WTC11 (cell line): ENCODE measurements at regions not wholly inside any gene's neighbourhood (a gene's known extent, or its start where the extent isn't known, plus 50 kb on each side); places are given as distances from the start of the nearest gene placed in this dataset.

Experiments used
- CBFB ChIP-seq: sonication (generic); formaldehyde crosslinking; IDR thresholded peaks from 2 replicates; pipeline ENCODE4 v1.8.1; 2022; ENCODE audit warnings: mild to moderate bottlenecking, low read depth, missing genetic modification reagents
- CREM ChIP-seq: sonication (generic); formaldehyde crosslinking; IDR thresholded peaks from 2 replicates; pipeline ENCODE4 v1.8.1; 2022; ENCODE audit warnings: mild to moderate bottlenecking, missing genetic modification reagents, moderate library complexity
- ELF4 ChIP-seq: sonication (generic); formaldehyde crosslinking; IDR thresholded peaks from 2 replicates; pipeline ENCODE4 v1.8.1; 2022; ENCODE audit warnings: low read depth, mild to moderate bottlenecking, moderate library complexity, missing genetic modification reagents
- NFYB ChIP-seq: sonication (generic); formaldehyde crosslinking; conservative IDR thresholded peaks from 2 replicates; pipeline ENCODE4 v1.8.0; 2022; ENCODE audit warnings: low read depth, missing genetic modification reagents
- NR3C1 ChIP-seq: sonication (generic); formaldehyde crosslinking; conservative IDR thresholded peaks from 2 replicates; pipeline ENCODE4 v1.8.1; 2023; ENCODE audit warnings: low read depth, mild to moderate bottlenecking, missing genetic modification reagents
- PRRX2 ChIP-seq: fragments of 250-450 bp; sonication (Bioruptor Pico); IDR thresholded peaks from 2 replicates; pipeline ENCODE4 v1.8.0; 2021; ENCODE audit warnings: mild to moderate bottlenecking
- RELA ChIP-seq: sonication (generic); formaldehyde crosslinking; IDR thresholded peaks from 2 replicates; pipeline ENCODE4 v1.8.1; 2022; ENCODE audit warnings: missing genetic modification reagents, mild to moderate bottlenecking, borderline replicate concordance
- SMAD4 ChIP-seq: sonication (generic); formaldehyde crosslinking; IDR thresholded peaks from 2 replicates; pipeline ENCODE4 v1.8.0; 2022; ENCODE audit warnings: mild to moderate bottlenecking, missing genetic modification reagents
- ZBTB21 ChIP-seq: sonication (generic); formaldehyde crosslinking; IDR thresholded peaks from 2 replicates; pipeline ENCODE4 v1.8.1; 2023; ENCODE audit warnings: mild to moderate bottlenecking, missing genetic modification reagents, borderline replicate concordance
- ZNF416 ChIP-seq: fragments of 250-450 bp; sonication (Bioruptor Pico); IDR thresholded peaks from 2 replicates; pipeline ENCODE4 v1.9.0; 2021; ENCODE audit warnings: mild to moderate bottlenecking, inconsistent platforms
- TF ChIP-seq, protein P1 (sequence below): fragments of 200-600 bp; IDR thresholded peaks from 2 replicates; pipeline ENCODE4 v1.8.0; 2022; ENCODE audit warnings: antibody characterized with exemption
- TF ChIP-seq, protein P2 (sequence below): sonication (generic); formaldehyde crosslinking; IDR thresholded peaks from 2 replicates; pipeline ENCODE4 v1.8.1; 2022; ENCODE audit warnings: low read depth, missing genetic modification reagents, borderline replicate concordance
- TF ChIP-seq, protein P3 (sequence below): sonication (generic); formaldehyde crosslinking; IDR thresholded peaks from 2 replicates; pipeline ENCODE4 v1.8.0; 2022; ENCODE audit warnings: mild to moderate bottlenecking, missing genetic modification reagents
- TF ChIP-seq, protein P4 (sequence below): sonication (generic); formaldehyde crosslinking; IDR thresholded peaks from 2 replicates; pipeline ENCODE4 v1.8.1; 2022; ENCODE audit warnings: low read depth, mild to moderate bottlenecking, moderate library complexity, missing genetic modification reagents, borderline replicate concordance

DNA sequence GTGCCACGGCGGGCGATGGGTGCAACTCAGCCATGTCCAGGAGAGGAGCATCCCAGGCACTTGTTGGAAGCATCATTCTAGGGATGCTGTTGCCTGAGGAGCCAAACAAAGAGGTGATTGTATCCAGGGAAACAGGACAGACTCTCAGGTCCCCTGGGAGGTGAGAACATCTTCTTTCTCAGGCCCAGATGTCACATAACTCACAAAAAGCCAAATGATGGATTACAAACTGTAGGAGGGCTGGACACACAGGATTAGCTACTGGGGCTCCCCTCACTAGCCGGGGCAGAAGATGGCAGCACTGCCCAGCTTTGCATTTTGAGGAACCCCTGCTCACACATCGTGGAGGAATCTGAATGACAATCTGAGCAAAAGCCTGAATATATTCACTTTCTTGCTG is 64.7 kb upstream of the NFIL3 start:
- no peak for TF ChIP-seq SMAD4 (CRISPR knock-in tag)
- no peak for TF ChIP-seq NFYB (CRISPR knock-in tag)
- TF ChIP-seq, protein P1, sequence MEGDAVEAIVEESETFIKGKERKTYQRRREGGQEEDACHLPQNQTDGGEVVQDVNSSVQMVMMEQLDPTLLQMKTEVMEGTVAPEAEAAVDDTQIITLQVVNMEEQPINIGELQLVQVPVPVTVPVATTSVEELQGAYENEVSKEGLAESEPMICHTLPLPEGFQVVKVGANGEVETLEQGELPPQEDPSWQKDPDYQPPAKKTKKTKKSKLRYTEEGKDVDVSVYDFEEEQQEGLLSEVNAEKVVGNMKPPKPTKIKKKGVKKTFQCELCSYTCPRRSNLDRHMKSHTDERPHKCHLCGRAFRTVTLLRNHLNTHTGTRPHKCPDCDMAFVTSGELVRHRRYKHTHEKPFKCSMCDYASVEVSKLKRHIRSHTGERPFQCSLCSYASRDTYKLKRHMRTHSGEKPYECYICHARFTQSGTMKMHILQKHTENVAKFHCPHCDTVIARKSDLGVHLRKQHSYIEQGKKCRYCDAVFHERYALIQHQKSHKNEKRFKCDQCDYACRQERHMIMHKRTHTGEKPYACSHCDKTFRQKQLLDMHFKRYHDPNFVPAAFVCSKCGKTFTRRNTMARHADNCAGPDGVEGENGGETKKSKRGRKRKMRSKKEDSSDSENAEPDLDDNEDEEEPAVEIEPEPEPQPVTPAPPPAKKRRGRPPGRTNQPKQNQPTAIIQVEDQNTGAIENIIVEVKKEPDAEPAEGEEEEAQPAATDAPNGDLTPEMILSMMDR = no peak
- no peak for TF ChIP-seq ELF4 (CRISPR knock-in tag)
- TF ChIP-seq, protein P2, sequence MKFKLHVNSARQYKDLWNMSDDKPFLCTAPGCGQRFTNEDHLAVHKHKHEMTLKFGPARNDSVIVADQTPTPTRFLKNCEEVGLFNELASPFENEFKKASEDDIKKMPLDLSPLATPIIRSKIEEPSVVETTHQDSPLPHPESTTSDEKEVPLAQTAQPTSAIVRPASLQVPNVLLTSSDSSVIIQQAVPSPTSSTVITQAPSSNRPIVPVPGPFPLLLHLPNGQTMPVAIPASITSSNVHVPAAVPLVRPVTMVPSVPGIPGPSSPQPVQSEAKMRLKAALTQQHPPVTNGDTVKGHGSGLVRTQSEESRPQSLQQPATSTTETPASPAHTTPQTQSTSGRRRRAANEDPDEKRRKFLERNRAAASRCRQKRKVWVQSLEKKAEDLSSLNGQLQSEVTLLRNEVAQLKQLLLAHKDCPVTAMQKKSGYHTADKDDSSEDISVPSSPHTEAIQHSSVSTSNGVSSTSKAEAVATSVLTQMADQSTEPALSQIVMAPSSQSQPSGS = no peak
- TF ChIP-seq NR3C1 (CRISPR knock-in tag) = no peak
- no peak for TF ChIP-seq RELA (CRISPR knock-in tag)
- no peak for TF ChIP-seq CREM (CRISPR knock-in tag)
- TF ChIP-seq, protein P3, sequence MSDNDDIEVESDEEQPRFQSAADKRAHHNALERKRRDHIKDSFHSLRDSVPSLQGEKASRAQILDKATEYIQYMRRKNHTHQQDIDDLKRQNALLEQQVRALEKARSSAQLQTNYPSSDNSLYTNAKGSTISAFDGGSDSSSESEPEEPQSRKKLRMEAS (CRISPR knock-in tag) = no peak
- TF ChIP-seq PRRX2 = no peak
- no peak for TF ChIP-seq ZBTB21 (CRISPR knock-in tag)
- TF ChIP-seq, protein P4, sequence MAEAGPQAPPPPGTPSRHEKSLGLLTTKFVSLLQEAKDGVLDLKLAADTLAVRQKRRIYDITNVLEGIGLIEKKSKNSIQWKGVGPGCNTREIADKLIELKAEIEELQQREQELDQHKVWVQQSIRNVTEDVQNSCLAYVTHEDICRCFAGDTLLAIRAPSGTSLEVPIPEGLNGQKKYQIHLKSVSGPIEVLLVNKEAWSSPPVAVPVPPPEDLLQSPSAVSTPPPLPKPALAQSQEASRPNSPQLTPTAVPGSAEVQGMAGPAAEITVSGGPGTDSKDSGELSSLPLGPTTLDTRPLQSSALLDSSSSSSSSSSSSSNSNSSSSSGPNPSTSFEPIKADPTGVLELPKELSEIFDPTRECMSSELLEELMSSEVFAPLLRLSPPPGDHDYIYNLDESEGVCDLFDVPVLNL (CRISPR knock-in tag) = no peak
- no peak for TF ChIP-seq CBFB (CRISPR knock-in tag)
- no peak for TF ChIP-seq ZNF416 (CRISPR knock-in tag)
